T-cell (primary cell): ENCODE measurements at regions not wholly inside any gene's neighbourhood (a gene's known extent, or its start where the extent isn't known, plus 50 kb on each side); places are given as distances from the start of the nearest gene placed in this dataset.

Source experiments
- ATAC-seq, 4 experiments: fragments of 200-7000 bp in 3 of 4; fragments of 150-1000 bp in 1 of 4; cut with Tn5 transposase; replicated peaks in 1 of 4; 1 replicate in 3 of 4; 2 replicates in 1 of 4; pipeline ENCODE4 v1.10.0; 2021; ENCODE audit warnings: moderate library complexity in 3 of 4, mild to moderate bottlenecking in 2 of 4, moderate number of reproducible peaks in 1 of 4
- CTCF ChIA-PET, 2 donors: fragments of 300-600 bp; sonication (Branson Sonifier 250); formaldehyde crosslinking; loops; one replicate each; lab custom pipeline; 2022; ENCODE audit warnings: antibody characterized with exemption in 2 of 2; lab: Charles Lee
- POLR2A ChIA-PET, 2 donors: fragments of 300-600 bp; sonication (Branson Sonifier 250); formaldehyde crosslinking; loops; one replicate each; lab custom pipeline; 2022; ENCODE audit warnings: antibody characterized with exemption in 2 of 2; lab: Charles Lee
- DNase-seq, 35 experiments: peaks; one replicate each; pipeline versions ENCODE4 v3.0.0 to v3.0.0-alpha.2; 2013 to 2023
- H3K27ac ChIP-seq: one replicate; pipeline ENCODE4 v1.5.1; 2013; ENCODE audit warnings: low read length
- H3K27me3 ChIP-seq, 2 experiments: replicated peaks in 1 of 2; 1 replicate in 1 of 2; 2 replicates in 1 of 2; pipeline versions ENCODE4 v1.6.1 to v1.7.0; 2013; ENCODE audit warnings: low read length in 1 of 2, mixed read lengths in 1 of 2; ENCODE audit not compliant: control insufficient read depth in 2 of 2, insufficient read depth in 2 of 2; ENCODE audit errors: extremely low read depth in 1 of 2
- H3K36me3 ChIP-seq, 2 donors: 1 replicate in 1 of 2; 2 replicates in 1 of 2; pipeline versions ENCODE4 v1.6.1 to v1.7.0; 2013; ENCODE audit warnings: low read length in 1 of 2; ENCODE audit not compliant: control insufficient read depth in 2 of 2, insufficient read depth in 1 of 2; ENCODE audit errors: extremely low read depth in 1 of 2
- H3K4me1 ChIP-seq, 2 experiments: 1 replicate in 1 of 2; 2 replicates in 1 of 2; pipeline versions ENCODE4 v1.6.1 to v1.7.0; 2013; ENCODE audit warnings: low read length in 2 of 2, mixed read lengths in 1 of 2; ENCODE audit not compliant: insufficient read depth in 2 of 2, control insufficient read depth in 1 of 2; ENCODE audit errors: extremely low read depth in 1 of 2
- H3K4me3 ChIP-seq, 2 donors: 1 replicate in 1 of 2; 2 replicates in 1 of 2; pipeline versions ENCODE4 v1.5.1 to v1.7.0; 2013; ENCODE audit warnings: mild to moderate bottlenecking in 2 of 2, low read length in 1 of 2, moderate library complexity in 1 of 2; ENCODE audit not compliant: control insufficient read depth in 1 of 2; ENCODE audit errors: extremely low read depth in 1 of 2
- H3K9me3 ChIP-seq: 2 replicates; pipeline ENCODE4 v1.7.0; 2013
- H3K27ac Mint-ChIP-seq, 2 donors: one replicate each; pipeline ENCODE4 v1.8.0; 2020 to 2021; ENCODE audit warnings: mild to moderate bottlenecking in 2 of 2, mixed read lengths in 2 of 2
- H3K27me3 Mint-ChIP-seq, 2 donors: one replicate each; pipeline ENCODE4 v1.8.0; 2021 to 2022; ENCODE audit warnings: mixed read lengths in 2 of 2
- H3K36me3 Mint-ChIP-seq: one replicate; pipeline ENCODE4 v1.8.0; 2021; ENCODE audit warnings: mixed read lengths
- H3K4me1 Mint-ChIP-seq, 3 donors: one replicate each; pipeline ENCODE4 v1.8.0; 2020 to 2022; ENCODE audit warnings: mixed read lengths in 3 of 3, mild to moderate bottlenecking in 1 of 3
- H3K4me3 Mint-ChIP-seq, 3 donors: one replicate each; pipeline ENCODE4 v1.8.0; 2020 to 2022; ENCODE audit warnings: mild to moderate bottlenecking in 3 of 3, mixed read lengths in 3 of 3, moderate library complexity in 3 of 3
- H3K9me3 Mint-ChIP-seq, 3 donors: one replicate each; pipeline ENCODE4 v1.8.0; 2020 to 2022; ENCODE audit warnings: mixed read lengths in 3 of 3
- WGBS: methylation state at CpG from one replicate; pipeline ENCODE4 v1.1.5; 2013; ENCODE audit warnings: missing lambda C conversion rate; ENCODE audit not compliant: insufficient coverage; 5-methylcytosine and 5-hydroxymethylcytosine counted together

GRCh38 chr16:61007694-61008093 is 1028.5 kb downstream of the CDH8 start:
- Mint-ChIP-seq H3K27ac (no peak overlapping the region), H3K9me3 (peaks cover 5 to 32% (median 6%) of the 10 kb centered on the region in 3 donors), H3K4me3 (no peak overlapping the region), H3K36me3 (no peaks in the 10 kb centered on the region), H3K4me1 (no peaks in the 10 kb centered on the region), H3K27me3 (no peaks in the 10 kb centered on the region)
- CTCF ChIA-PET: no interaction called here
- POLR2A ChIA-PET: no interaction called here
- H3K9me3 ChIP-seq: no peaks in the 10 kb centered on the region
- DNase-seq: no peak
- no peak overlapping the region for H3K4me3 ChIP-seq
- 89% methylated on average over 4 of the region's 8 CpGs for WGBS
- H3K36me3 ChIP-seq: no peaks in the 10 kb centered on the region
- ATAC-seq: no peak
- no peak overlapping the region for H3K27ac ChIP-seq
- H3K27me3 ChIP-seq: no peaks in the 10 kb centered on the region
- H3K4me1 ChIP-seq: no peaks in the 10 kb centered on the region

GRCh38 chr16:61005952-61006351 is 1030.3 kb downstream of the CDH8 start:
- H3K4me1 ChIP-seq: no peaks in the 10 kb centered on the region
- H3K9me3 Mint-ChIP-seq: peaks cover 0 to 27% (median 9%) of the 10 kb centered on the region in 3 donors
- CTCF ChIA-PET: no interaction called here
- DNase-seq: no peak
- H3K36me3 ChIP-seq: no peaks in the 10 kb centered on the region
- no peak overlapping the region for H3K27ac ChIP-seq
- H3K9me3 ChIP-seq: no peaks in the 10 kb centered on the region
- WGBS: 57% methylated on average over 1 of the region's 2 CpGs
- H3K27me3 ChIP-seq: no peaks in the 10 kb centered on the region
- no peak overlapping the region for H3K27ac Mint-ChIP-seq
- no peaks in the 10 kb centered on the region for H3K4me1 Mint-ChIP-seq
- no peak for ATAC-seq
- no peak overlapping the region for H3K4me3 ChIP-seq
- no peak overlapping the region for H3K4me3 Mint-ChIP-seq
- H3K36me3 Mint-ChIP-seq: no peaks in the 10 kb centered on the region
- POLR2A ChIA-PET: no interaction called here
- no peaks in the 10 kb centered on the region for H3K27me3 Mint-ChIP-seq

DNA sequence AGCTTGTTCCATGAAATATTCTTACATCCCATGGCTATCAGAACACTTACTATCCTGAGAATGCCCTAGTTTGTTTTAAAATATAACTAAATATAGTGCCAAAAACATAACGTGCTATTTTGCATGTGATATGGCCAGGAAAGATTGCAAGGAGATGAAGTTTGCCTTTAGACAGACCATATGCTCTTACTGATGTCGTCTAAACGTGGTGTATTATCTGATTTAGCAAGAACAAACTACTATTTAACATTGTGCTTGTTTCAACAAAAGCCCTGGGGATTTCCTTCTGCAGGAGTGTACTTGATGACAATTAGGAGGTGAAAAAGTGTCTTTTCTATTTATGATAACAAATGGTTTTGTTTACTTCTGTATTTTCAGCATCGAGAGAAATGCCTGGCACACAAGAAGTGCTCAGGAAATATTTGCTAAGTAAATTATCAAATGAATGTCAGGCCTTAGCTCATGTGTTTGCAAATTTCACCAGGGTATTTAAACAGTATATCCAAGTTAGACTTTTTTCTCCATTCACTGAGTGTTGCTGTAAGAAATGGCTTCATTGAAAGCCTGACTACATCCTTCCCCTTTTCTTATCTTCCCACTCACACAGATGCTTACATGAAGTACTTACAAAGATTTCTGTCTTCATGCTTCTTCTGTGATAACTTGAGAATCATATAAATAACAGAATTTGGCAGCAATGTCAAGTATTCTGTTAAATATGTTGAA is 1033.6 kb downstream of the CDH8 start:
- POLR2A ChIA-PET: no interaction called here
- H3K27ac Mint-ChIP-seq: no peak overlapping the region
- DNase-seq (no peak), ATAC-seq (no peak)
- H3K4me1 ChIP-seq: no peaks in the 10 kb centered on the region
- H3K4me3 ChIP-seq: no peak overlapping the region
- H3K4me1 Mint-ChIP-seq: no peaks in the 10 kb centered on the region
- CTCF ChIA-PET: no interaction called here
- no peaks in the 10 kb centered on the region for H3K27me3 ChIP-seq
- H3K36me3 ChIP-seq: no peaks in the 10 kb centered on the region
- no peak overlapping the region for H3K27ac ChIP-seq
- no peaks in the 10 kb centered on the region for H3K27me3 Mint-ChIP-seq
- H3K9me3 Mint-ChIP-seq: peaks cover 3 to 30% (median 16%) of the 10 kb centered on the region in 3 donors
- H3K36me3 Mint-ChIP-seq: no peaks in the 10 kb centered on the region
- H3K9me3 ChIP-seq: no peaks in the 10 kb centered on the region
- no peak overlapping the region for H3K4me3 Mint-ChIP-seq
- WGBS: 17% methylated on average over 1 of the region's 4 CpGs

DNA sequence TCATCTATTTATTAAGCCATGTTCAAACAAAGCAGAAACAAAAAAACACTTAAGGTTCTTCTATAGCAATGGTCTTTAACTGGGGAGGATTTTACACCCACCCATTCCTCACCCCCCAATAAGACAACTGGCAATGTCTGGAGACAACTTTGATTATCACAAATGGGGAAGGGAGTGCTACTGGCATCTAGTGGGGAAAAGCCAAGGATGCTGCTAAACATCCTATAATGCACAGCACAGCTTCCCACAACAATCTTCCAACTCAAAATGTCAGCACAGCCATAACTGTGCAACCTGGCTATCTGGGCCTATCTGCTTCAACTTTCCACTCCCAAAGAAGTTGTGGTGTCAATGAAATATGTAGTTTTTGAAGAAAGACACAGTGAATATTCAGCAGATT is 1044.4 kb downstream of the CDH8 start:
- no peak overlapping the region for H3K27ac Mint-ChIP-seq

GRCh38 chr16:60989592-60989991 is 1046.6 kb downstream of the CDH8 start:
- H3K4me3 Mint-ChIP-seq: no peak overlapping the region
- ATAC-seq: no peak
- Histone ChIP-seq H3K9me3 (peaks cover 2% of the 10 kb centered on the region), H3K27me3 (no peaks in the 10 kb centered on the region), H3K4me1 (no peaks in the 10 kb centered on the region), H3K27ac (no peak overlapping the region), H3K4me3 (no peak overlapping the region), H3K36me3 (no peaks in the 10 kb centered on the region)
- CTCF ChIA-PET: no interaction called here
- no peaks in the 10 kb centered on the region for H3K36me3 Mint-ChIP-seq
- WGBS: no CpG with 5 or more reads among the region's 5 CpGs
- H3K27ac Mint-ChIP-seq: no peak overlapping the region
- H3K27me3 Mint-ChIP-seq: no peaks in the 10 kb centered on the region
- peaks cover 6 to 24% (median 24%) of the 10 kb centered on the region in 3 donors for H3K9me3 Mint-ChIP-seq
- no peaks in the 10 kb centered on the region for H3K4me1 Mint-ChIP-seq
- DNase-seq: no peak
- POLR2A ChIA-PET: no interaction called here

More for the DNA sequence above, 1044.4 kb downstream of the CDH8 start:
- H3K36me3 Mint-ChIP-seq: no peaks in the 10 kb centered on the region
- H3K4me3 ChIP-seq: no peak overlapping the region
- no peak overlapping the region for H3K27ac ChIP-seq
- no peaks in the 10 kb centered on the region for H3K4me1 ChIP-seq
- peaks cover 2% of the 10 kb centered on the region for H3K9me3 ChIP-seq
- H3K27me3 Mint-ChIP-seq: no peaks in the 10 kb centered on the region
- DNase-seq (no peak), ATAC-seq (no peak)
- ChIA-PET CTCF (no interaction called here), POLR2A (no interaction called here)
- peaks cover 6 to 27% (median 19%) of the 10 kb centered on the region in 3 donors for H3K9me3 Mint-ChIP-seq
- H3K4me3 Mint-ChIP-seq: no peak overlapping the region
- H3K4me1 Mint-ChIP-seq: no peaks in the 10 kb centered on the region
- H3K36me3 ChIP-seq: no peaks in the 10 kb centered on the region
- H3K27me3 ChIP-seq: no peaks in the 10 kb centered on the region

GRCh38 chr16:60979119-60979518 is 1057.1 kb downstream of the CDH8 start:
- no peaks in the 10 kb centered on the region for H3K27me3 Mint-ChIP-seq
- Histone ChIP-seq H3K27me3 (no peaks in the 10 kb centered on the region), H3K4me3 (no peak overlapping the region), H3K36me3 (no peaks in the 10 kb centered on the region), H3K4me1 (no peaks in the 10 kb centered on the region), H3K9me3 (peaks cover 6% of the 10 kb centered on the region), H3K27ac (no peak overlapping the region)
- H3K9me3 Mint-ChIP-seq: peaks cover 11 to 51% (median 34%) of the 10 kb centered on the region in 3 donors
- no peaks in the 10 kb centered on the region for H3K4me1 Mint-ChIP-seq
- 92% methylated on average over 2 of the region's 2 CpGs for WGBS
- DNase-seq: no peak
- H3K4me3 Mint-ChIP-seq: no peak overlapping the region
- H3K27ac Mint-ChIP-seq: no peak overlapping the region
- no peak for ATAC-seq
- no peaks in the 10 kb centered on the region for H3K36me3 Mint-ChIP-seq
- CTCF ChIA-PET: no interaction called here
- POLR2A ChIA-PET: no interaction called here

DNA sequence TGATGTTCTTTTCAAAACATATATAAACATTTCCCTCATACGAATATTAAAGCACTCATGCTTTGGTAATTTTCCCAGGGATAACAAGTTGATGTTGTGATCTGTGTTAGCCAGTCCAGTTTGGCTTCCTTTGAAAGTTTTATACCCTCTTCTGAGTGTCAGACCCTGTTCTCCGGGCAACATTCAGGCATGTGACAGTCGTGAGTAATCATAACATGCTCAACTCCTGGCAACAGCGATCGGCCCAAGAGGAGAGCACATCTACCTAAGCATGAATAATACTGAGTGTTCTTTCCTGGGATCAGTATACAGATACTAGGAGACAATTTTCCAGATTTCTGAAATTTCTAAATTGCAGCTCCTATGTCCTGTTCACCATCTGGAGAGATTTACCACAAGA is 1086.4 kb downstream of the CDH8 start:
- H3K36me3 Mint-ChIP-seq: no peaks in the 10 kb centered on the region
- H3K4me1 Mint-ChIP-seq: no peaks in the 10 kb centered on the region
- H3K27me3 Mint-ChIP-seq: no peaks in the 10 kb centered on the region
- DNase-seq: no peak
- no peak for ATAC-seq
- CTCF ChIA-PET: no interaction called here
- H3K9me3 Mint-ChIP-seq: peaks cover 15 to 44% (median 27%) of the 10 kb centered on the region in 3 donors
- no peak overlapping the region for H3K4me3 Mint-ChIP-seq
- Histone ChIP-seq H3K4me1 (no peaks in the 10 kb centered on the region), H3K9me3 (no peaks in the 10 kb centered on the region), H3K27me3 (no peaks in the 10 kb centered on the region), H3K36me3 (no peaks in the 10 kb centered on the region), H3K4me3 (no peak overlapping the region), H3K27ac (no peak overlapping the region)
- POLR2A ChIA-PET: no interaction called here
- 80% methylated on average over 1 of the region's 5 CpGs for WGBS
- H3K27ac Mint-ChIP-seq: no peak overlapping the region
